Thoracic aorta (tissue), 2 donors: ENCODE measurements at regions not wholly inside any gene's neighbourhood (a gene's known extent, or its start where the extent isn't known, plus 50 kb on each side); places are given as distances from the start of the nearest gene placed in this dataset.
"Not testable (repeated sequence)": the region's sequence is repeated elsewhere in the genome, so short reads cannot be mapped to it uniquely, and the experiment has no call there.

Experiments used
- ATAC-seq: fragments of 150-250 bp; one replicate; pipeline ENCODE4 v1.8.0; 2017; ENCODE audit warnings: low read depth; ENCODE audit not compliant: insufficient number of reproducible peaks, low FRiP score
- DNase-seq: peaks from one replicate; pipeline ENCODE4 v3.0.0-alpha.2; 2020; ENCODE audit warnings: low spot score
- H3K27ac ChIP-seq, 2 donors: fragments of 200-600 bp; sonication (generic); 1 replicate in 1 of 2; 2 replicates in 1 of 2; pipeline ENCODE4 v1.5.1; 2016; ENCODE audit warnings: mild to moderate bottlenecking in 2 of 2, moderate library complexity in 2 of 2
- H3K27me3 ChIP-seq: fragments of 200-600 bp; sonication (generic); replicated peaks from 2 replicates; pipeline ENCODE4 v1.6.0; 2016; ENCODE audit warnings: mild to moderate bottlenecking; ENCODE audit not compliant: insufficient read depth
- H3K36me3 ChIP-seq: fragments of 200-600 bp; sonication (generic); one replicate; pipeline ENCODE4 v1.5.1; 2016
- H3K4me1 ChIP-seq, 2 donors: fragments of 200-600 bp; sonication (generic); 1 replicate in 1 of 2; 2 replicates in 1 of 2; pipeline versions ENCODE4 v1.5.1 to v1.6.0; 2016; ENCODE audit warnings: low read depth in 2 of 2, mild to moderate bottlenecking in 1 of 2; ENCODE audit not compliant: control insufficient read depth in 1 of 2
- H3K4me3 ChIP-seq: fragments of 200-600 bp; sonication (generic); 2 replicates; pipeline ENCODE4 v1.5.1; 2016; ENCODE audit warnings: mild to moderate bottlenecking
- H3K9me3 ChIP-seq: fragments of 200-600 bp; sonication (generic); 2 replicates; pipeline ENCODE4 v1.5.1; 2016
- TF ChIP-seq, protein P1 (sequence below): fragments of 200-600 bp; sonication (generic); IDR thresholded peaks from one replicate; pipeline ENCODE4 v1.5.1; 2019; ENCODE audit warnings: antibody characterized with exemption

DNA sequence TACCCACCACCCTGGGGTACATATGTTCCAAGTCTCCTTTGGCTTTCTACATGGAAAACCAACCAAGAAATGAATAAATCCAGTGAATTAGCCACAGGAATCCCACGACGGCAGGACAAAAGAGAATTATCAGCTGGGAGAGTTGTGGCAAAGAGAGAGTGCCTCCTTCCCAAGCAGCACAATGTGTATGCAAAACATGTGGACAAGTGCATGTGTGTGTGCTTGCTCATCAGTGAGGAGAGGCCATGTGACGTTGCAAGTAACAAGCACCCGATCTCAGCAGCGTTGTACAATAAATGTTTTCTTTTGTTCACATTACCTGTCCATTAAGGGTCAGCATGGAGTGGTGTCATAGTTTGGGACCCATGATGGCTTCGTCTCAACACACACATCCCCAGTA is 50.0 kb upstream of the EMX2 start:
- H3K9me3 ChIP-seq: peaks cover 4% of the 10 kb centered on the region
- no peak for ATAC-seq

DNA sequence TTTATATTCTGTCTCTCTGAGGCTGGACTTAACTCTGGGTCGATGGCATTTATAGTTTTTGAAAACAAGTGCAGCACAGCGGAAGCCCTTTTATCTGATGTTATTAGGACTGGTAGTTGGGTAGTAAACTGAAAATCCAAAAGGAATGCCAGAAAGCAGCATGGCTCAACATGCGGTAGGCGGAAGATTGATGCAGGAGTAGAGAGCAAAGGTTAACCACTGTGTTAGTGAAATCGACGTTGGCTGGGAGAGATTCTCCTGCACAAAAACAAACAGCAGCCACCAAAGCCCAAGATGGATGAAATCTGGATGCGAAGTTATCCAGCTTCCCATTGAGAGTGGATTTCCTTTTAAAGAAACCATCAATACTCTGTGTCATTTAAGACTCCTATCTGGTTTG is 54.5 kb upstream of the EMX2 start:
- no peaks in the 10 kb centered on the region for H3K27me3 ChIP-seq
- no peaks in the 10 kb centered on the region for H3K4me1 ChIP-seq
- H3K36me3 ChIP-seq: no peaks in the 10 kb centered on the region
- ATAC-seq: no peak
- TF ChIP-seq, protein P1, sequence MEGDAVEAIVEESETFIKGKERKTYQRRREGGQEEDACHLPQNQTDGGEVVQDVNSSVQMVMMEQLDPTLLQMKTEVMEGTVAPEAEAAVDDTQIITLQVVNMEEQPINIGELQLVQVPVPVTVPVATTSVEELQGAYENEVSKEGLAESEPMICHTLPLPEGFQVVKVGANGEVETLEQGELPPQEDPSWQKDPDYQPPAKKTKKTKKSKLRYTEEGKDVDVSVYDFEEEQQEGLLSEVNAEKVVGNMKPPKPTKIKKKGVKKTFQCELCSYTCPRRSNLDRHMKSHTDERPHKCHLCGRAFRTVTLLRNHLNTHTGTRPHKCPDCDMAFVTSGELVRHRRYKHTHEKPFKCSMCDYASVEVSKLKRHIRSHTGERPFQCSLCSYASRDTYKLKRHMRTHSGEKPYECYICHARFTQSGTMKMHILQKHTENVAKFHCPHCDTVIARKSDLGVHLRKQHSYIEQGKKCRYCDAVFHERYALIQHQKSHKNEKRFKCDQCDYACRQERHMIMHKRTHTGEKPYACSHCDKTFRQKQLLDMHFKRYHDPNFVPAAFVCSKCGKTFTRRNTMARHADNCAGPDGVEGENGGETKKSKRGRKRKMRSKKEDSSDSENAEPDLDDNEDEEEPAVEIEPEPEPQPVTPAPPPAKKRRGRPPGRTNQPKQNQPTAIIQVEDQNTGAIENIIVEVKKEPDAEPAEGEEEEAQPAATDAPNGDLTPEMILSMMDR: no peak
- no peaks in the 10 kb centered on the region for H3K9me3 ChIP-seq
- no peak for DNase-seq
- no peak overlapping the region for H3K4me3 ChIP-seq
- H3K27ac ChIP-seq: no peak overlapping the region

More for the DNA sequence above, 50.0 kb upstream of the EMX2 start:
- H3K36me3 ChIP-seq: no peaks in the 10 kb centered on the region
- H3K27me3 ChIP-seq: no peaks in the 10 kb centered on the region
- H3K4me3 ChIP-seq: no peak overlapping the region
- TF ChIP-seq, protein P1: no peak
- H3K27ac ChIP-seq: no peak overlapping the region
- no peak for DNase-seq
- no peaks in the 10 kb centered on the region for H3K4me1 ChIP-seq

DNA sequence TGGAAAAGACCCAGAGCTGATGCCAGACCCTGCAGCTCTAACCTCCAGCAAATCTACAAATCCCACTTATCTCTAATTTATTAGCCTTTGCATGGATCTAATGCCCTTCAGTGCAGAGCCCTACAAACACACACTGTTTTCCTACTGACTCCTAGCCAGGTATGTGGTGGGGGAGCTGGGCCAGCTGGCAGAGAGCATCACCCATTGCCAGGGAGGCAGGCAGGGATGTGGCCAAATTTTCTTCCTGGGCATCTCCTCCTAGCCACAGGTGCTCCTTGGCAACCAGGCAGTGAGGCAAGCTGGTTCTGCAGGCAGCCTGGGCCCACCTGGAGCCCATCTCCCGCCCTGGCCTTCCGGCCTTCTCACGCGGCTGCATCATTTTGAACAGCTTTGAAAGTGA is 55.9 kb upstream of the EMX2 start:
- no peaks in the 10 kb centered on the region for H3K27me3 ChIP-seq
- H3K4me3 ChIP-seq: no peak overlapping the region
- TF ChIP-seq, protein P1: no peak
- H3K36me3 ChIP-seq: no peaks in the 10 kb centered on the region
- no peaks in the 10 kb centered on the region for H3K9me3 ChIP-seq
- no peak overlapping the region for H3K27ac ChIP-seq
- no peaks in the 10 kb centered on the region for H3K4me1 ChIP-seq
- DNase-seq (no peak), ATAC-seq (no peak)

DNA sequence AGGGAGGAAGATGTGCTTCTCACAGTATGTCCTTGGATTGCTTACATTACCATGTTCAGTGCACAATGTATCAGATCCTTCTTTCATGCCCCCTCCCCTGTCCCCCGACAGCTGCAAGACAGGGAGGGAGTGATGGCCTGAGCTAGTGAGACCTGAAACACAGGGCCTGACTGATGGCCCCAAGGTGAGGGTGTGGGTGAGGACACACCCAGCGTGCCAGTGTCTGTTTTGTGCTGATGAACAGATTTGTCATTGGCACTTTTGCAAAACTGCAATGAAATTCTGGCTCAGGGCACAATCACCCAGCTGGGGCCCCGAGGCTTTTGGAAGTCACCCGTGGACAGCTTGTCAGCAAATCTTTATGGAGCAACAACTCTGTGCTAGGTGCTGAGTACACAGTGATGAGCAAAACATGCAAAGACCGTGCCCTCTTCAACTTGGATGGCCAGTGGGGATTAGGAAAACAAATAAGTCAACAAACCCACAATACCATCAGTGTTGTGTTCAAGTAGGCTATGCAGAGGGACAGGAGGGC is 59.4 kb upstream of the EMX2 start:
- Histone ChIP-seq H3K36me3 (no peaks in the 10 kb centered on the region), H3K4me3 (no peak overlapping the region), H3K9me3 (no peaks in the 10 kb centered on the region), H3K27ac (no peak overlapping the region), H3K27me3 (no peaks in the 10 kb centered on the region), H3K4me1 (peaks cover 0 to 2% of the 10 kb centered on the region in 2 donors)
- ATAC-seq (peak; percentile 20), DNase-seq (no peak)
- TF ChIP-seq, protein P1: no peak

DNA sequence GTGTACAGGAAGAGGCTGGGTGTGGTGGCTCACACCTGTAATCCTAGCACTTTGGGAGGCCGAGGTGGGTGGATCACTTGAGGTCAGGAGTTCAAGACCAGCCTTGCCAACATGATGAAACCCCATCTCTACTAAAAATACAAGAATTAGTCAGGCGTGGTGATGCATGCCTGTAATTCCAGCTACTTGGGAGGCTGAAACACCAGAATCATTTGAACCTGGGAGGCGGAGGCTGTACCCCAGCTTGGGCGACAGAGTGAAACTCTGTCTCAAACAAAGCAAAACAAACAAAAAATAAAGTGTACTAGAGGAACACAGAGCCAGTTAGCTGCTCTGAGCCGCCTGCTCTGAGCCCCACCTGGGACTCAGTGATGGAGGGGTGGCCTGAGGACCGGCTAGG is 61.5 kb upstream of the EMX2 start:
- not testable (repeated sequence) for H3K27ac ChIP-seq, H3K27me3 ChIP-seq, H3K9me3 ChIP-seq, H3K4me3 ChIP-seq, ATAC-seq, H3K36me3 ChIP-seq, DNase-seq
- peaks cover 8 to 12% of the 10 kb centered on the region in 2 donors for H3K4me1 ChIP-seq

DNA sequence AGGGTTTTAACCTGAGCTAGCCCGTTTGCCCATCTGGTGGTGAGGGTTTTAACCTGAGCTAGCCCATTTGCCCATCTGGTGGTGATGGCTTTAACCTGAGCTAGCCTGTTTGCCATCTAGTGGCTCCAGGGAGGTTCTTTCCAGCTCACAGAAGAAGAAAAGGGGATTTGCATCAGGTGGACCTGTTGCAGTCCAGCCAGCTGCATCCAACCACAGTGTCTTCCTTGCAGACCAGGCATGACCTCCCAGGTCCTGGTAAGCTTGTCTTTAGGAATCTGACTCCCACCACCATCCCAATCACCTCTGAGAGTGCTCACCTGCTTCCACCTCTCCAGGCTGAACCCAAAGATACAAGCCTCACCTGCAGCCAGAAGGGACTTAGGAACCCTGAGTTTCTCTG is 62.4 kb upstream of the EMX2 start:
- H3K36me3 ChIP-seq: no peaks in the 10 kb centered on the region
- no peaks in the 10 kb centered on the region for H3K27me3 ChIP-seq
- TF ChIP-seq, protein P1: no peak
- H3K9me3 ChIP-seq: no peaks in the 10 kb centered on the region
- no peak overlapping the region for H3K4me3 ChIP-seq
- no peak for DNase-seq
- ATAC-seq: no peak
- no peak overlapping the region for H3K27ac ChIP-seq
- peaks cover 8 to 12% of the 10 kb centered on the region in 2 donors for H3K4me1 ChIP-seq
